HUES64 (cell line): ENCODE measurements at regions not wholly inside any gene's neighbourhood (a gene's known extent, or its start where the extent isn't known, plus 50 kb on each side); places are given as distances from the start of the nearest gene placed in this dataset.

Experiments
- H3K27ac ChIP-seq: 2 replicates; pipeline ENCODE4 v1.7.0; 2013; ENCODE audit warnings: low read depth, low read length, inconsistent platforms
- H3K27me3 ChIP-seq: 2 replicates; pipeline ENCODE4 v1.6.1; 2013; ENCODE audit warnings: mild to moderate bottlenecking, low read length; ENCODE audit not compliant: insufficient read depth
- H3K36me3 ChIP-seq: 2 replicates; pipeline ENCODE4 v1.6.1; 2013; ENCODE audit warnings: mild to moderate bottlenecking, low read length; ENCODE audit not compliant: insufficient read depth
- H3K4me1 ChIP-seq: 2 replicates; pipeline ENCODE4 v1.6.1; 2013; ENCODE audit warnings: mild to moderate bottlenecking, low read length, moderate library complexity; ENCODE audit not compliant: insufficient read depth
- H3K4me3 ChIP-seq: 2 replicates; pipeline ENCODE4 v1.5.1; 2013; ENCODE audit warnings: mild to moderate bottlenecking, low read length, moderate library complexity
- H3K9ac ChIP-seq: 2 replicates; pipeline ENCODE4 v1.6.1; 2013; ENCODE audit warnings: mild to moderate bottlenecking, low read depth, low read length
- H3K9me3 ChIP-seq: 2 replicates; pipeline ENCODE4 v1.6.1; 2013; ENCODE audit warnings: low read depth, low read length; ENCODE audit not compliant: insufficient read depth
- WGBS: fragments of 150-250, 120-280 bp; methylation state at CpG from one replicate; pipeline ENCODE4 v1.1.7; 2013; ENCODE audit warnings: missing lambda C conversion rate; 5-methylcytosine and 5-hydroxymethylcytosine counted together

DNA sequence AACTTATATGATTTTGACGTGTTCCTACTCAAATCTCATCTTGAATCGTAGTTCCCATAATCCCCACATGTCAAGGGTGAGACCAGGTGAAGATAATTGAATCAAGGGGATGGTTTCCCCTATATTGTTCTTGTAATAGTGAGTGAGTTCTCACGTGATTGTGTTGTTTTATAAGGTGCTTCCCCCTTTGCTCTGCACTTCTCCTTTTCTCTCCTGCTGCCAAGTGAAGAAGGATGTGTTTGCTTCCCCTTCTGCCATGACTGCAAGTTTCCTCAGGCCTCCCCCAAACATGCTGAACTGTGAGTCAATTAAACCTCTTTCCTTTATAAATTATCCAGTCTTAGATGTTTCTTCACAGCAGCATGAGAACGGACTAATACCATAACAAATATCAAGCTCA, 83.2 kb downstream of the MANEA start:
- no peak overlapping the region for H3K4me3 ChIP-seq
- H3K4me1 ChIP-seq = no peaks in the 10 kb centered on the region
- no peaks in the 10 kb centered on the region for H3K27me3 ChIP-seq
- WGBS = 93% methylated on average over 1 of the region's 4 CpGs
- no peak overlapping the region for H3K27ac ChIP-seq
- H3K9me3 ChIP-seq = no peaks in the 10 kb centered on the region
- H3K9ac ChIP-seq = no peak overlapping the region
- H3K36me3 ChIP-seq = no peaks in the 10 kb centered on the region

DNA sequence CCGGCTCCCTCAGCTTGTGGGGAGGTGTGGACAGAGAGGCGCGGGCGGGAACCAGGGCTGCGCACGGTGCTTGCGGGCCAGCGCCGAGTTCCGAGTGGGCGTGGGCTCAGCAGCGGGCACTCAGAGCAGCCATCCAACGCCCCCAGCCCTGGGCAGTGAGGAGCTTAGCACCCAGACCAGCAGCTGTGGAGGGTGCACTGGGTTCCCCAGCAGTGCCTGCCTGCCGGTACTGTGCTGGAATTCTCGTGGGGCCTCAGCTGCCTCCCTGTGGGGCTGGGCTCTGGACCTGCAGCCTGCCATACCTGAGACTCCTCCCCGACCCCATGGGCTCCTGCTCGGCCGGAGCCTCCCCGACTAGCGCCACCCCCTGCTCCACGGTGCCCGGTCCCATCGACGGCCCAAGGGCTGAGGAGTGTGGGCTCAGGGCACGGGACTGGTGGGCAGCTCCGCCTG, 92.7 kb downstream of the MANEA start:
- no peak overlapping the region for H3K27ac ChIP-seq
- H3K9me3 ChIP-seq = peaks cover 16% of the 10 kb centered on the region
- 96% methylated on average over 26 of the region's 26 CpGs for WGBS
- no peak overlapping the region for H3K9ac ChIP-seq
- no peaks in the 10 kb centered on the region for H3K27me3 ChIP-seq
- no peaks in the 10 kb centered on the region for H3K36me3 ChIP-seq
- no peaks in the 10 kb centered on the region for H3K4me1 ChIP-seq
- no peak overlapping the region for H3K4me3 ChIP-seq

DNA sequence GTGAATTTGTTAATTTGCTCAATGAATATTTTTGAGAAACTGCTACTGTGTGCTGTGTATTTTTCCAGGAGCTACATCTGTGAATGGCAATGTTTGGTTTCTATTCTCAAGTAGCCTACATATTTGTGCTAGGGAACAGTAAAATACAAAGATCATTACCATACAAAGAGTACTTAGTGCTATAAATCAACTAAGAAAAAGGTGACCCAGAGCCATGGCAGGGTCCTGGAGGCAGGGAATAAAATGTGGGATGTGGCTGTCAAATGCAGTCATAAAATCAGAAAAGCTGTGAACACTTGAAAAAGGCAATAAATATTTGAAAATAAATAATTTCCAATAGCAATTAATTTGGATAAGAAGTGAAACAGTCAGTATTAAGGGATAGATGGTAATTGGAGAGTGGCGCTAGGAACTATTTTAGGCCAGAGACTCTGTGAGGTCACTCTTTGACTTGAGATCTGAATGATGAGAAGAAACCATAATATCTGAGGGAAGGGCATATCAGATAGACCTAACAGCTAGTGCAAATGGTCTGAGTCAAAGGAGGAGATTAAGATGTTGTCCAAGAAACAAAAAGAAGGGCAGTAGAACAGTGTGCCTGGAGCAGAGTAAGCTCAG, 98.8 kb downstream of the MANEA start:
- no peaks in the 10 kb centered on the region for H3K4me1 ChIP-seq
- H3K9me3 ChIP-seq = no peaks in the 10 kb centered on the region
- WGBS = 98% methylated on average over 1 of the region's 1 CpG
- H3K4me3 ChIP-seq = no peak overlapping the region
- H3K9ac ChIP-seq = no peak overlapping the region
- no peaks in the 10 kb centered on the region for H3K36me3 ChIP-seq
- no peaks in the 10 kb centered on the region for H3K27me3 ChIP-seq
- no peak overlapping the region for H3K27ac ChIP-seq

DNA sequence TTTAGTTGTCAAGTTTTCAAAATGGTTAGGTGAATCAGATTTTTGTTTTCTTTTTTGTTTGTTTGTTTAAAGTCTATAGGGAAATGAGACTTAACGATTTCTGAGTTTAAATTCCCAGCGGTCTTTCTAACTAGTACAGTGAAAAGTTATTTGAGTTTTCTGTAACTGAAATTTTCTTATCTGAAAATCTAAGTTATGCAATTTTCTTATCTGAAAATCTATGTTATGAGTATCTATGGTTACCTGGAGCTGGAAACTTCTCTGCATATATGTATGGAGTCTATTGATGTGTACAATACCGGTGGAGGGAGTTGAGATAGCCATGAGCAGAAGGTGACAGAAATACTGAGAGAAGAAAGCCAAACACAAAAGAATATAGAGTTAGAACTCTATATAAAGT, 102.6 kb downstream of the MANEA start:
- no peaks in the 10 kb centered on the region for H3K27me3 ChIP-seq
- no peak overlapping the region for H3K4me3 ChIP-seq
- H3K36me3 ChIP-seq = no peaks in the 10 kb centered on the region
- no peak overlapping the region for H3K27ac ChIP-seq
- peaks cover 10% of the 10 kb centered on the region; the same call in 1 of the 2 replicates for H3K4me1 ChIP-seq
- H3K9me3 ChIP-seq = no peaks in the 10 kb centered on the region
- WGBS = 95% methylated on average over 3 of the region's 3 CpGs
- H3K9ac ChIP-seq = no peak overlapping the region

DNA sequence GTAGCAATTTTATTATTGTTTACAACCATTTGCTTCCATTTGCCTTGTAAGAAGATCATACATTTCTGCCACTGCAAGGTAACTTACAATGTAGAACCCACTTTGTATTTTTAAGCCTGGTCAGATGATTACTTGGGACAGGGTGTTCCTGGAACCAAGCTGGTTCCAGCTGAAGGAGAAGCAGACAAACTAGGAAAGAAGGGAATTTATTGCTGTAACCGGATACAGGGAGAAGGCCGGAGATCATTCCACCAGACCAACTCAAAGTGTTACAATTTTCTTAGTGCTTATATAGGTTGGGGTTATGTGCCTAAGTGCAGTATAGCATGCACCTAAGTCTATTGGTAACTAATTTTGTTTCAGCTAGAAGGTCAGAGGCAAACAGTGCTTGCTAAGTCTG, 104.4 kb downstream of the MANEA start:
- H3K9ac ChIP-seq = no peak overlapping the region
- H3K36me3 ChIP-seq = no peaks in the 10 kb centered on the region
- no peak overlapping the region for H3K4me3 ChIP-seq
- H3K27me3 ChIP-seq = no peaks in the 10 kb centered on the region
- WGBS = 100% methylated on average over 2 of the region's 2 CpGs
- peaks cover 24% of the 10 kb centered on the region for H3K4me1 ChIP-seq
- H3K27ac ChIP-seq = no peak overlapping the region
- H3K9me3 ChIP-seq = no peaks in the 10 kb centered on the region

DNA sequence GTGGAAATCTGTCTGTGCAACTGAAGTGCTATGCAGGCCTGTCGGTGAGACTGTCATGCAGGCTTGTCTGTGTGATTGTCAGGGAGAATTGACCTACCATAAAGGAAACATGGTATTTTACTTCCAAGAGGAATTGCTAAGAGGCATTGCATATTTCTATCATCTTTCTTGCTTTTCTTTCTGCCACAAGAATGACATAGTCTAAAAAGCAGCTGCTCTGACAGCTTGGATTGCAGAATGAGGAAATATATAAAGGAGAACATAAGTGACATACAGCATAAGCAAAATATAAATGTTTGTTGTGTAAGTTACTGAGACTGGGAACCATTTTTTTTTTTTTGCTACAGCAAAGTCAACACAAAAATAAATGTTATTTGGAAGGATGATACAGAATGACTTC, 105.1 kb downstream of the MANEA start:
- no peaks in the 10 kb centered on the region for H3K9me3 ChIP-seq
- H3K4me1 ChIP-seq = peaks cover 24% of the 10 kb centered on the region
- WGBS = 92% methylated on average over 1 of the region's 1 CpG
- no peaks in the 10 kb centered on the region for H3K27me3 ChIP-seq
- H3K36me3 ChIP-seq = no peaks in the 10 kb centered on the region
- H3K4me3 ChIP-seq = no peak overlapping the region
- no peak overlapping the region for H3K9ac ChIP-seq
- no peak overlapping the region for H3K27ac ChIP-seq

DNA sequence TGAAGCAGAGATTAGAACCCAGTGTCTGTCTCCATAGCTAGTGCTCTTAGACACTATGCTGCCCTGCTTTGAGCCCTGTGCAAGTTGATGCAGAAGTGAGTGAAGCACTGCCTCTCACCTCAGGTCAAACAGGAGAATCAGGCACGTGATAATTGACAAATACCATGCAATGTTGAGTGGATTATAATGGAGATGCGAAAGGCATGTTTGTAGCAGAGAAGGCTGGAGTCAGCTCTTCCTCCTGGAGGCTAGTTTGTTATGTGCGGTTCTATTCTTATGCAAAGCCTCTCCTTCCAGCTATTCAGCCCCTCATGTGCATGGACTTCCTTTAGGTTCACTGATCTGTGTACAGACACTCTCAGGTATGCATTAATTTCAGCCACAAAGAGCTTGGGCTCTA, 108.5 kb downstream of the MANEA start:
- H3K4me3 ChIP-seq = no peak overlapping the region
- no peak overlapping the region for H3K9ac ChIP-seq
- 47% methylated on average over 3 of the region's 3 CpGs for WGBS
- H3K4me1 ChIP-seq = peaks cover 24% of the 10 kb centered on the region
- H3K27me3 ChIP-seq = no peaks in the 10 kb centered on the region
- H3K36me3 ChIP-seq = no peaks in the 10 kb centered on the region
- peak overlapping the region; percentile 4; the same call in 1 of the 2 replicates for H3K27ac ChIP-seq
- H3K9me3 ChIP-seq = no peaks in the 10 kb centered on the region

DNA sequence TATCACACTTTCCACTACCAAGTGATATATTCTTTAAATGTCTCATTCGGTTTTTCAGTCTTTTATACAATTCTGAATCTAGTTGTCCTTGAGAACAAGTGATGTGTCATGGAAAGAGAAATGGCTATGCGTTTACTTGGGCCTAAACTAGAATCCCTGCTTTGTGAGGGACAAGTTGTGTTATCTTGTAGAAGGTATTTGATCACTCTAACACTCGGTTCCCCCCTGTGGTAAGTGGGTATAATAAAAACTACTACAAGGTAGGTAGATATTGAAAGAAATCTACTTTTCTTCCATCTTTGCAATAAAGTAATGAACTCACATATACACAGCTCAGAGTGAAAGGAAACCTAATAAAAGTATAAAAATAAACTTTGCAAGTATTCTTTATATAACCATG, 108.9 kb downstream of the MANEA start:
- Histone ChIP-seq H3K36me3 (no peaks in the 10 kb centered on the region), H3K27me3 (no peaks in the 10 kb centered on the region), H3K27ac (peak overlapping the region; percentile 4; the same call in 1 of the 2 replicates), H3K4me3 (no peak overlapping the region), H3K9ac (no peak overlapping the region), H3K9me3 (no peaks in the 10 kb centered on the region), H3K4me1 (peaks cover 24% of the 10 kb centered on the region)
- 79% methylated on average over 2 of the region's 3 CpGs for WGBS

DNA sequence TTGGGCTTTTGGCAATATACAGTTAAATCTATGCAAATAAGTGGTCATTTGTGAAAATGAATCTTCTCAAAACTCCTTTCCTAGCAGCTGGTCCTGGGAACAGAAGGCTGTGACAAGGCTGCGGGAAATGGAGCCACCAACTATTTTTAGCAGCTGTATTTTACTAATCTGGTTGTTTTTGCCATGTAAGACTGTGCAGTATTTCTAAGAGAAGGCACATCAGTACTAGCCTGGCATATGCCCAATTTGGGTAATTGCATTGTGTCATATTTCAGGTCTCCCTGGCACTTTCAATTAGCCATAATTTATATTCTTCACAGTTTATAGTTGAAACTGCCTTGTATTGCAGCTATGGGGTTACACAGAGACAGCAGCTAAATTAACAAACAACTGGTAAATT, 109.6 kb downstream of the MANEA start:
- Histone ChIP-seq H3K36me3 (no peaks in the 10 kb centered on the region), H3K27ac (no peak overlapping the region), H3K4me1 (peaks cover 24% of the 10 kb centered on the region), H3K4me3 (no peak overlapping the region), H3K9me3 (no peaks in the 10 kb centered on the region), H3K27me3 (no peaks in the 10 kb centered on the region), H3K9ac (no peak overlapping the region)
- WGBS = 95% methylated on average over 1 of the region's 1 CpG

DNA sequence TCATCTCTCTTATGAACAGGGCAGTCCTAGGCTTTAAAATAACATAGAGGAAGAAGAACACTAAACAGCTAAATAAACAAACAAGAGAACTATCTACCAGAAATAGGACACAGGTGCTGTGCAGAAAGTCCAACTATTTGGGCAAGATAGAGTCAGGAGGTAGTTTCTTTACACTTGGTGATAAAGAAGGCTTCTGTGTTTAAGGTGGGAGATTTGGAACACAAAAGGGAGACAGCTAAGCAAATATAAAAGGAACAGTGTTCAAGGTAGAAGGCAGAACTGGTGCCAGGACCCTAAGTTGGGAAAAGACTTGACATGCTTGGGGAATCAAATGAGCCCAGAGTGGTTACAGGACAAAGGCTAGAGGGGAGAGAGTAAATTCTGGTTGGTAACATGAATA, 110.5 kb downstream of the MANEA start:
- Histone ChIP-seq H3K4me1 (peaks cover 24% of the 10 kb centered on the region), H3K27me3 (no peaks in the 10 kb centered on the region), H3K36me3 (no peaks in the 10 kb centered on the region), H3K27ac (no peak overlapping the region), H3K9me3 (no peaks in the 10 kb centered on the region), H3K9ac (no peak overlapping the region), H3K4me3 (no peak overlapping the region)

DNA sequence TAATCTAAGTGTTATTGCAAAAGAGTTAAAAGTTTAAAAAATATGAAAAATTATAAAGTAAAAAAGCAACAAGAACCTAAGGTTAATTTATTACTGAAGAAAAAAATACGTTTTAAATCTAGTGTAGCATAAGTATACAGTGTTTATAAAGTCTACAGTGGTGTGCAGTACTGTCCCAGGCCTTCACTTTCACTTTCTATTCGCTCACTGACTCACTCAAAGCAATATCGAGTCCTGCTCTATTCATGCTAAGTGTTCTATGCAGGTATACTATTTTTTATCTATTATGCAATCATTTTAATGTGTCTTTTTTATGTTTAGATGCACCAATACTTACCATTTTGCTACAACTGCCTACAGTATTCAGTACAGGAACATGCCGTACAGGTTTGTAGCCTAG, 113.0 kb downstream of the MANEA start:
- H3K4me3 ChIP-seq = no peak overlapping the region
- no peak overlapping the region for H3K9ac ChIP-seq
- WGBS = 89% methylated on average over 3 of the region's 4 CpGs

DNA sequence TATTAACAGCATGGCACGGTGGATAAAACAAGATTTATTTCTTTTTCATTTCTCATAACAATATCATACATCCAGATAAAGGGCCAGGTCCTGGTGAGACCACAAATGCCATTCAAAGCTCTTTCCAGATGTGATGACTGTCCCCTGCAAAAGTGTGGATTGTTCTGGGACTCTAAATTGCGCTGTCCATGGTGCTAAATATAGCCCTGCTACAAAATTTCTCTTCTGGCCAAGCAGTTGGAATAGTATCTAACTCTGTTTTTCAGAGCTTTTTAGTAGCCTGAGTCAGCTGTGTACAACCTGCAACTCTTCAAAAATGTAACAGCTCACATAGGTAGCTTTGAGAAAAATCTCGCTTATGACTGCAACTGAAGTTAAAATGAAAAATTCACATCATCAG, 115.8 kb downstream of the MANEA start:
- Histone ChIP-seq H3K27ac (no peak overlapping the region), H3K4me3 (no peak overlapping the region), H3K4me1 (no peaks in the 10 kb centered on the region), H3K9ac (no peak overlapping the region), H3K36me3 (no peaks in the 10 kb centered on the region), H3K9me3 (no peaks in the 10 kb centered on the region), H3K27me3 (no peaks in the 10 kb centered on the region)
- 89% methylated on average over 2 of the region's 3 CpGs for WGBS

More for the DNA sequence above, 113.0 kb downstream of the MANEA start:
- no peaks in the 10 kb centered on the region for H3K36me3 ChIP-seq
- H3K4me1 ChIP-seq = peaks cover 11% of the 10 kb centered on the region
- no peak overlapping the region for H3K27ac ChIP-seq
- H3K9me3 ChIP-seq = no peaks in the 10 kb centered on the region
- H3K27me3 ChIP-seq = no peaks in the 10 kb centered on the region
